NCI-H1930 (cell line): ENCODE measurements at regions not wholly inside any gene's neighbourhood (a gene's known extent, or its start where the extent isn't known, plus 50 kb on each side); places are given as distances from the start of the nearest gene placed in this dataset.

Source experiments
- DNase-seq, 2 experiments: peaks; one replicate each; lab custom pipeline; 2025; lab: John Stamatoyannopoulos, UW

DNA sequence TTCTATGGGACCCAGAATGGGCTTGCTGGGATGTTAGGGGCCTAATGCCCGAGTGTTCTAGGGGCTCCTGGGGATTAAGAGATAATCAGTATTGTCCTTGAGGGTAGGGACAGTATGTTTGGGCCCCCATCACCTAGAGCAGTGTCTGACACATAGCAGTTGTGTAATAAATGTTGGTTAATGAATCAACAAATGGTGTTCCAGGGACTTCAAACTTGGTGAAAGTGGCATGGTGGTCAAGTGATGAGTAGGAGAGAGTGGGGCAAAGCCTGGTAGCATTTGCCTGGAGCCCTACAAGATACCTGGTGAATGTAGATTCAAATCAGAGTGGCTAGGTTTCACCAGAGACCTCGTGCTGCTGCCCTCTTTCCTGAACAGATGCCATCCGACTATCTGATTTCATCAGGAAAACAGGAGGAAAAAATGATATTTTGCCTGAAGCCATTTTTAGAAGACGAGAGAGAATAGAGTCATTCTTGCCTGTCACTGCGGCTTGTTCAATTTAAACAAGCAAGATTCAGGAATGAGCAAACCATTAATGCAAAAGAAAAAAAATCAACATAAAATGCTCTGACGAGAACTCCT lies 117.3 kb downstream of the RPL22L1 start:
- DNase-seq = no peak

DNA sequence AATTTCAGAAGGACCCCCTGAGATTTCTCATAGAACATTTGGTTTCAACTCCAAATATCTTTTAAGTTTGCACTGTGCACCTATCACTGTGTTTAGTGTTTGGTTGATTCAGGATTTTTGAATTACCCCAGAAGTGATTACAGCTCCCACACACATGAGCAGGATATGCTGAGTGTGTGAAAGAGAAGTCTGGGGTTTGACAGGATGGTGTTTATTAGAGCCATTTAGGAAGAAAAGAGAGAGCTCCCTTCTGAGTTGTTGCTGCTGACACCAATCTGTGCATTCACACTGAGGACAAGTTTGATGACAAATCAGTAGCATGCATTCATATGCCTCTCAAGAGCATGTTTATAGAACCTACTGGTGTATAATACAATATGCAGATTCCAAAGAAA lies 118.1 kb downstream of the RPL22L1 start:
- DNase-seq = no peak

DNA sequence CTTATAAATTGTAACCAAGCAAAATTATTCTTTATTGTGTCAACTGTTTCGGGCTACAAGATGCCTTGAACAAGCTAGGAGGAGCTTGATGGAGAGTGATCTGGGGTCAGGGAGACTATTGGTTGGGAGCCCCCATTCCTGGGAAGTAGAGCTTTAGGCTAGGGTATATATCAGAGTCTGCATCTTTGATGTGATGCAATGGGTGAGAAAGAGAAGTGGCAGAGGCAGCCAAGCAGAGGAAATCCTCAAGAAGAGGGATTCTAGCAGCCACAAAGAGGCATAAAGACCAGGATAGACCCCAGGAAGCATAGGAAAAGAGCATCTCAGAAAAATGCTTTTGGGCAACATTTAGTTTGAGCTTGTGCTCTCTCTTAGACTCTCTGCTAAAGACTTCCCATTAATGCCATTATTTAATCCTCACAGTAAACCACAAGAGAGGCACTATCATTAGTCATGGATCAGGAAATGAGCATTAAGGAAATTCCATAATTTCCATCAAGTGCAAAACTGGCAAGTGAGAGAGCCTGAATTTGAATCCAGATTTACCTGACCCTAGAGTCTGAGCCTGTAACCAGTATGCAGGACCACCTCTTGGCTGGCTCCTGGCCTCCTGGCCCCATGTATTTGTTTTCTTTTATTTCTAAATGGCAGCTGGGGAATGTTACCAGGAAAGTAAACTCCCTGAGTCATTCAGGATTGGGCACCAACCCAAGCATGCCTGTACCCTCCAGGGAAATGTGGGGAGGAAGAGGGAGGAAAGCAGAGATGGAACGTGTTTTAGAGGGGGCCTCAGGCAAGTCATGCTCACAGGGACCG lies 118.7 kb downstream of the RPL22L1 start:
- DNase-seq = no peak

DNA sequence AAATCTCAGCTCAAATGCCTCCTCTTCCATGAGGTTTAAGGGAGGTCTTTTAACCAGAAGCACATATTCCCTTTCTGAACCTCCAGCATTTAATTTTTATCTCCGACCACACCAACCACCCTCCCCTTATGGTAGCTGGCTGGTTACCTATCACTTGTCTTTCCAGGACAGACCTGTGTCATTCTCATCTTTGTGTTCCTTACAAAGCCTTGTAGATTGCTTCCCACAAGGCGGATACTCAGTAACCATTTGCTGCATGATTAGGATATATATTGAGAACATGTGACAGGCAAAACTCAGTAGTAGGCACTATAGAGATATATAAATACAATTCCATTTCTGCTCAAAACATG lies 119.5 kb downstream of the RPL22L1 start:
- no peak for DNase-seq

DNA sequence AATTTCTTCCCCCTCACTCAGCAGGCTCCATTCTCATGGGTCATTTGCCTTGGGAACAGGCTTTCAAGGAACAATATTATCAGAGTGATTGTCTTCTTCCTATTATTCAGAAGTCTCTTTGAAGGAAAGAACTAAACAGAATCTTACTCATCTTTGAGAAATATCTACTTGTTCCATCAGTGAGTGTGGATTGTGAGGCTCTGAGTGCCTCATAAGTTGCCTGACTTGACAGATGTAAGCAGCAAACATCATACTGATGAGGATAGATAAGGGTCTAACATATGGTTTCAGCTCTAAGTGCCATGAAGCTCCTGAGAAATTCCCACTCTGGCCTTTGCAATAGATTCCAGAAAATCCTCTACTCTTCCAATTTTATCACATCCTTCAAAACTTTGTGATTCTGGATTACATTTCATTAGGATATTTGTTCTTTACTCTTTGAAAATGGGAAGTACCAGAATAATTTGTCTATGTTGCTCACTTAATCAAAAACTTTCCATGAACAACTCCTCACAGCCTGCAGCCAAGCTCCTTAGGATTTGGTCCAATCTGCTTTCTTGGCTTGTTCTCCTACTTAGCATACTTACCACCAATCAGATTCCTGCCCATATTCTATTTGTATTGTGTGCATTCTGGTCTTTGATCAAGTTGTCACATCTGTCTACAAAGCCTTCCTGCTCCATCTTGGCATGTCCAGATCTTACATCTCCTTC lies 120.1 kb downstream of the RPL22L1 start:
- DNase-seq = no peak

DNA sequence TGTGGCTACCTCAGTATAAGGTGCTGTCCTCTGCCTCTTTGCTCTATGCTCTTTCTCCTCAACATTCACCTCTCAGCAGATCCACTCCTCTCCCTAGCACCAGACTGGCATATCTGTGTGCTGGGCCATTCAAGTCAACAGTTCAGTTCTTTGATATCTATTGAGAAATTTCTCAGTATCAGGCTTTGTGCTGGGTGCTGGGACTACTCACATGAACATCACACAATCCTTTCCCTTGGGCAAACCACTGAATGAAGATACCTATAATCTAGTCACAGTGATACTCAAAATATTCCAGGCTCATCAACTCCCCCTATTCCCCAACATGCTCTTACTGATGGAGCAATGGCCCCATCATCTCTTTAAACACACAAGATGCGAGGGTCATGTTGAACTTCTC lies 120.8 kb downstream of the RPL22L1 start:
- no peak for DNase-seq

DNA sequence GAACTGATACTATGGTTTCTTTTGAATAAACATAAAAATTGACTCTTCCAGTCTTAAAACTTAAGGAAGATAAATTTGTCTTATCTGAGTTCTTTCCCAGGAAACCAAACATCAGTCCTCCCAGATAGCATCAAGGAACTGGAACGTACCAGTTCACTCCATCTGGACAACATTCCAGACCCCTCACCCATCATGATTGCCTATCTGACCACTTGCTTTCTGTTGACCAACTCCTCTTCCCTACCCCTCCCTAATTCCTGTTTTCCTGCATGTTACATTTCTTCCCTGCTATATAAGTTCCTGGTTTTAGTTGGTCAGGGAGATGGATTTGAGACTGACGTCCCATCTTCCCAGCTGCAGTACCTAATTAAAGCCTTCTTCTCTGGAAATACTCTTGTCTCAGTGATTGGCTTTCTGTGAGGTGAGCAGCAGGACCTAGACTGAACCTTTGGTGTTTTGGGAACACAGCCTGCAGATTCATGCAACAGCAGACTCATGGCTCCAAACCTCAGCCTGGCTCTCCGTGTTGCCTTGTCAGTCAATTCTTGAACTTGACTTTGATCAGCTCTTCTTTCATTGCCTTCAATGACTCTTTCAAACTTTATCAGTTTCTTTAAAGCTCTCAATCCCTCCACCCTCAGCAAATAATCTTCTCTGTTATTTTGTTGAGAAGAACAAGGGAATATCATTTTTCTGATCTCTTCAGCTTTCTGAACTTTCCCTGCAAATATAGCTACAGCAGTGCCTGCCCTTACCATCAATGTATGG lies 123.6 kb downstream of the RPL22L1 start:
- no peak for DNase-seq

DNA sequence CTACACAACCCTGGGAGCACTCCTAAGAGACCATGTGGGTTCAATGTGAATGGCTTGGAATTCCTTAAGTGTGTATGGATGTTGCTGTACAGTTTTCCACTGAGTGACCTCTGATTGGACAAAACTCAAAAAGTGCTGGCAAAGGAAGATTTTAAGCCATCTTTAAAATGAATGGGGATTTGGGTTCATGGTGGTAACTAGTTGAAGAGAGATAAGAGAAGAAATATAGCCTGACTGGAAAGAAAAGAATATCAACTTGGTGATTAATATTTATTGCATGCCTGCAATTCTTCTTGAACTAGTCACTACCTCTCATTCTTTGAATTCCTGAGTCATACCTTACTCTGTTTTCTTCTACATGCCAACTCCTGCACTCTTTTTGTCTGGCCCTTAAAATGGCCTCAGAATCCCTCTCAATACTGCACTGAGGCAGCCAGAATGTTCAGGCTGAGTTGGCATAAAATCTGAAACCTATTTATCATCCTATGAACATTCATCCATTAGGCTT lies 124.7 kb downstream of the RPL22L1 start:
- no peak for DNase-seq

DNA sequence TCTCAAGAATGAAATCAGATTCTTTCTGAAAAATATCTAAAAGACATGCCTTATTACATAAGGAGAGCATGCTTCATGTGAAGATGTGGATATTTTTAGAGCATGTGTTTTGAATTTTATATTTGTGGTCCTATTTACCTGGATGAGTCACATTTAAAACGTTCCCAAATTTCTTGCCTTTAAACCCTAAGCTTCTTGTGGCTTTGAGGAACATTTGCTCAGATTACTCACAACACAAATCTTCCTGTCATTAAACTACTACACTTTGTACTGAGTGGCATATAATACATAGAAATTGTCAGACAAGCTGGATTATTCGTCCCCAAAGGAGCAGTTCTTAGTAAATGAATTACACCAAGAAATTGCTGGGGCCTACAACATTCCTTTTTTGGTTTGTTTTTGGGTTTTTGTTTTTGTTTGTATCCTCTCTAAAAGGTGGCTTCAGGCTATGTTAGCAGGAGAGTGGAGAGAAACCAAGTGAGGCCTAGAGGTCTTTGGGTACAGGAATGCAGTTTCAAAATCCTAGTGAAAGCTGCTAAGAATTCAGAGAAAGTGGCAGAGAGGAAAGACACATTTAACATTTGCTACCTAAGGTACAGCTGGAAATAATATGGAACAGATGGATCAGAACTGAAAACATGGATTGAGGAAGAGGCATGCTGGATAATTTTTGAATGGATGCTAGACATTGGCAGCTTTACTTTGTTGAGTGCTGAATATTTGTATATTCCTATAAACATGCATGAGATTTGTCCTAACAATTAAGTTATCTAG lies 128.1 kb downstream of the RPL22L1 start:
- DNase-seq = no peak

DNA sequence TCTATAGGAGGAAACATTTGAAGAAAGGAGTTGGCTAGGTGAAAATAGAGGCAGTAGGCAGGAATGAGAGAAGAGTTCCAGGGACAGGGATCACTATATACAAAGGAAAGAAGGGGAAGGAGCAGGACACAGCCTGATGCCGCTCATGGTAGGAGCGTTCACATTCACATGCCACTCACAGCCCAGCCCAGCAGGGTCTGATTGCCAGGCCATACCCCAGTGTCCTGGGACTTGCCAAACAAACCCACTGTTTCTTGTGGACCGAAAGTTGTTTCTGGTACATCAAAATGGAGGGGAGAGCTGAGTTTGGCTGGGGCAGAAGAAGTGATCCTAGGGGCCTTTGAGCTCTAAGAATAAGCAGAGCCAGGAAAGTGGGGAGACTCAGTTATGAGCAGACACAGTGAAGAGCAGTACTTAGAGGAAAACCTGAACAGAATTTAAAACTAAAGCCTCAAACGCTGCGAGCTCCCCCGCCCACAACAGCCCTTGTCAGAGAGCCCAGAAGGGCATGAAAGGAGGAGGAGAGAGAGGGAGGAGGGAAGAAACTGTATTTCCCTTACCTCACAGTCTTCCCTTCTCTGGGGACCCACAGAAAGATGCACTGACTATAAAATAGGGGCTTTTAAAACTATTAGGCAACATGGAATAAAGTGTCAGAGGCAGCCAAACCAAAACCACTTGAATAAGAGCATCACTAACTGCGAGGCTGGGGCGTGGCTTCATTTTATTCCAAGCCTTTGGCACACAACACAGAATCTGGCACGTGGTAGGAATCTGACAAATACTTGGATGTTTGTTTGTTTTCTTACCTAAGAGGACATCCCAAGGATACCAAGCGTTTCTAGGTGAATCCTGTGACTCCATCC lies 129.0 kb downstream of the RPL22L1 start:
- no peak for DNase-seq

DNA sequence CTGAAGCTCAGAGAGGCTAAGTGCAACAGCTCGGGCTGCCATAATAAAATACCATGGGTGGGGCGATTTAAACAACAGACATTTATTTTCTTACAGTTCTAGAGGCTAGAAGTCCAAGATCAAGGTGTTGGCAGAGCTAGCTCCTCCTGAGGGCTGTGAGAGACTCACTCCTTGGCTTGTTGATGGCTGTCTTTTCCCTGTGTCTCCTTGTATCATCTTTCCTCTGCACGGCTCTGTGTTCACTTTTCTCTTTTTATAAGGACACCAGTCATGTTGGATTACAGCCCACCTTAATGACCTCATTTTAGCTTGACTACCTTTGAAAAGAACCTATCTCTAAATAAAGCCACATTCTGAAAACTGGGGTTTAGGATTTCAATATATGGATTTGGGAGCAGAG lies 129.7 kb downstream of the RPL22L1 start:
- no peak for DNase-seq

DNA sequence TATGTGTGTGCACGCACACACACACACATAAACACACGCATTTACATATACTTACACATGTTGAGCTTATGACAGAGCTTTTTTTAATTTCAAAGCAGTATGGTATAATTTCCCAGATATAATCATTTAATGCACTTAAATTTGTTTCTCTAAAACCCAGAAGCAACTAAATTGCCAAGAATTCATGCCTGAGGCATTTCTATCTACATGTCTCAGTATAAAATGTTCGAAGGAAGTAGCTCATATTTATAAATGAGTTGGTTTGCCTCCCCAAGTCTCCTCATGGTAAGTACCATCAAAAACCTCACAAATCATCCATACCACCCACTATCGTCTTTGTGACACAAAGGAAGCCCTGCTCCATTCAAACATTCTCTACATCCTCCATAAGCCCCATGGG lies 130.6 kb downstream of the RPL22L1 start:
- DNase-seq = no peak

DNA sequence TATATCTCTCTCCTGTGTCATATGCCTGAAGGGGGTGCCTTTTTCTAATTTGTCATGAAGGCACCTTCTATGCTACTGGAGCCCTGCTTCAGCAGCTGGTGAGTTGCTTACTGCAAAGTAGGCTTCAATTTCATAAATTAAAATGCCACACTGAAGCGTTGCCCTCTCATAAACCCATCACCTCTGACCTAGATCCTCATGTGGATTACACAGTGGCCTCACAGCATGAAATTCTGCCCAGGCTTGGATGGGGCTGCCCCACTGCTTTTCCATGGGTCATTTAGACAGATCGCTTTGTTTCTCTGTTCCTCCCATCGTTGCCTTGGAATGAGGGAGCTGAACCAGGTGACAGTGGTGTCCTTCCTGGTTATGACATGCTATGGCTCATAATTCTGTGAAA lies 131.2 kb downstream of the RPL22L1 start:
- no peak for DNase-seq

DNA sequence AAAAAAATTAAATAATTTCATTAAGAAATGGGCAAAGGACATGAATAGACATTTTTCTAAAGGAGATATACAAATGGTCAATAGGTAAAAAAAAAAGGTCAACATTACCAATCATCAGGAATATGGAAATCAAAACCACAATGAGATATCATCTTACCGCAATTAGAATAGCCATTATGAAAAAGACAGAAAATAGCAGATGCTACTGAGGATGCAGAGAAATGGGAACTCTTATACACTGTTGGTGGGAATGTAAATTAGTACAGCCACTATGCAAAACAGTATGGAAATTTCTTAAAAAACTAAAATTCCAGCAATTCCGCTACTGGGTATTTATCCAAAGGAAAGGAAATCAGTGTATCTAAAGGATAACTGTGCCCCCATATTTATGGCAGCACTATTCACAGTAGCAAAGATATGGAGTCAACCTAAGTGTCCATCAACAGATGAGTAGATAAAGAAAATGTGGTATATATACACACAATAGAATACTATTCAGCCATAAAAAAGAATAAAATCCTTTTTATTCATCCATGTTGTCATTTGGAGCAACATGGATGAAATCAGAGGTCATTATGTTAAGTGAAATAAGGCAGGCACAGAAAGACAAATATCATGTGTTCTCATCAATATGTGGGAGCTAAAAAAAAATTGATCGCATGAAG lies 132.4 kb downstream of the RPL22L1 start:
- DNase-seq = no peak

DNA sequence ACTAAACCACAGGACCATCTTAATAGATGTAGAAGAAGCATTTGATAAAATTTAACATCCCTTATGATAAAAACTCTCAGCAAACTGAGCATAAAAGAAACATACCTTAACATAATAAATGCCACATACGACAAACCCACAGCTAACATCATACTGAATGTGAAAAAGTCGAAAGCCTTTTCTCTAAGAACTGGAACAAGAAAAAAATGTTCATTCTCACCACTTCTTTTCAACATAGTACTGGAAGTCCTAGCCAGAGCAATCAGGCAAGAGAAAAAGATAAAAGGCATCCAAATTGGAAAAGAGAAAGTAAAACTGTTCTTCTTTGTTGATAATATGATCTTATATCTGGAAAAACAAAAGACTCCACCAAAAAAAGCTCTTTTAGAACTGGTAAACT lies 134.2 kb downstream of the RPL22L1 start:
- no peak for DNase-seq

DNA sequence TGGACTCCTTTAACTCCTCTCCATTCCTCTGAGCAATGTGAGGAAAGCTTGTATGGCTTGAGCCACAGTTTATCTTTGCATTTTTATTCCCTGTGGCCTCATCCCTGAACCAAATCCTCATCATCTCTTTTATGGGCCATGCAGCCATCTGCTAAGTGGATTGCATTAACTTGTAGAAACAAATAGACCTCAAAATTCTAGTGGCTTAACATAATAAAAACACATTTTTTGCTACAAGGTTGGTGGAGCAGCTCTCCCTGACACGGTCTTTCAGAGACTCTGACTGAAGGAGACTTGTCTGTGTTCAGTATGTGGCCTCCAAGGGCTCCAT lies 135.3 kb downstream of the RPL22L1 start:
- DNase-seq = no peak

DNA sequence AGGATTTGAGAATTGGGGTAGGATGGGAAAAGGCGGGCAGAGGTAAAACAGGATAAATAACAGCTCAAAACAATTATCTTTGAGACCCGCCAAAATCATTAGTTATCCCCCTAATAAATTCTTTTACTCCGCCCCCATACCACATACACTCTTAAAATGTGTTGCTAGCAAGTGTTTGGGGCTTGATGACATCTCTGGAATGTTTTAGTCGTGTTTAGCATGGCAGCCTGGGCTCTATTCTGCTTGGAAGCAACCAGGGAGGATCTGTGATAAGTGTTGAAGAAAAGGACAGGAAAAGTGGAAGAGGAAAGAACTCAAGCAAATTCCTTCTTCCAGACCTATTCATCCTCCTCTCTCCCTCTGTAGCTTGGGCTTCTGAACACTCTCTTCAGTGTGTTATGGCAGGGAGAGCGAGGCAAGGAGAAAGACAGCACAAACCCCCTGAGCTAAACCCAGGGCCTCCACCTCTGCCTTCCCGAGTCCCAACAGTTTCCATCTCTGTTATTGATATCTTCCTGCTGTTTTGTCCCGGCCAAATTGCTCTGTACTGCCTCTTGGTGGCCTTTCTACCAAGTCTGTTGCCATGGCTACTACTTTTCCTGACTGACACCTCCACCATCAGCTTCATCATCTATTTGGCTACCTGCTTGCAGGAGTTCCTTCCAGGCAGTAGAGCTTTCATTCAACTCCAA lies 135.8 kb downstream of the RPL22L1 start:
- no peak for DNase-seq

DNA sequence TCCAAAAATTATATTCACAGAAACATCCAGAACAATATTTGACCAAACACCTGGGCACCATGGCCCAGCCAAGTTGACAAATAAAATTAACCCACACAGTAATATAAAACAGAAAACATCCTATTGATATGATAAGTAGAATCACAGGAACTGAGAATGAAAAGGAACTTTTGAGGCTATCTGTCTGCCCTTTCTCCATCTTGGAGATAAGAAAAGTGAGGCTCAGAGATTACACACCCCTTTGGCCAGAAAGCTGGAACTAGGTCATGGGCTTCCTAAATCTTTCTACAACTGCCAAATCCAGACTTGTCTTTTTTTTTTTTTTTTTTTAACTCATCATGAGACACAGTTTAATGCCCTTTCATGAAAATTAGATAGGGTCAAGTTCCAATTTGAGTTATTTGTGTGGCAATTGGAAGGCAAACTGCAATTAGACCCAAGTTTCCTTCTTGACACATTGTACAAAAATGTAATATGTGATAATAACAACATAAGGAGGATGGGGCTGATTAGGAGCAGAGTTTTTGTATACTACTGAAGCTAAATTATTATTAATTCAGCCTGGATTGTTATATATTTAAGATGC lies 137.2 kb downstream of the RPL22L1 start:
- DNase-seq = no peak

DNA sequence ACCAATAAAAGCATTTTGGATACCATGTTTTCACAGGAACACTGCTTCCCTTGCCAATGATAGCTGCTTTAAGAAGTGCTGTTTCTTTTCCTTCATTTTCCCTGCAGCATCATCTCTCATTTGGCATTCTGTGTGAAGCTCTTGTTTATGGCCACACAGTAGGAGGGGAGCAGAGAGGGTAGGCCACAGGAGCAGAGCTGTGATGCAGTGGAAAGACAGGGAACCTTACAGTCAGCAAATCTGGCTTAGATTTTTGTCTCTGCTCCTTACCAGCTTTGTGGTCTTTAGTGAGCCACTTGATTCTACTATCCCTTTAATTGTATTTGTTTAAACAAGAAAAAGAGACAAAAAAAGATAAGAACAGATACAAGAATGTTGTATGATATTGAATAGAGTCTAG lies 138.7 kb downstream of the RPL22L1 start:
- DNase-seq = no peak
